ENCODE measurements at regions not wholly inside any gene's neighbourhood (a gene's known extent, or its start where the extent isn't known, plus 50 kb on each side); places are given as distances from the start of the nearest gene placed in this dataset.

GRCh38 chr20:55153001-55153645 is 677.7 kb downstream of the DOK5 start:
- H3K4me2 ChIP-seq (replicated peaks; ENCODE audit: low read depth, low read length, poor library complexity, severe bottlenecking): no peak overlapping the region
- no peaks in the 10 kb centered on the region for H3K4me1 ChIP-seq (ENCODE audit: control insufficient read depth in 2 of 2, insufficient read depth in 2 of 2, low read length in 2 of 2)
- no peak overlapping the region for H3K9ac ChIP-seq (ENCODE audit: low read length)
- H4K20me1 ChIP-seq (ENCODE audit: control insufficient read depth, insufficient read depth, low read length, poor library complexity, severe bottlenecking): no peaks in the 10 kb centered on the region
- no peak overlapping the region for H2AFZ ChIP-seq (ENCODE audit: insufficient read depth, low read depth, low read length, poor library complexity, severe bottlenecking)
- H3K9me3 ChIP-seq (ENCODE audit: control extremely low read depth in 1 of 3, control insufficient read depth in 2 of 3, insufficient read depth in 1 of 3, low read length in 2 of 3): no peaks in the 10 kb centered on the region
- ChIA-PET CTCF (no interaction called here), POLR2A (no interaction called here)
- TF ChIP-seq EZH2 (IDR thresholded peaks at IDR 0.05; ENCODE audit: borderline replicate concordance, insufficient read depth, low read depth, low read length, poor library complexity, severe bottlenecking) (no peak), CTCF (IDR thresholded peaks at IDR 0.05) (no peak)
- H3K4me1 Mint-ChIP-seq: no peaks in the 10 kb centered on the region
- no peak overlapping the region for H3K4me3 ChIP-seq (ENCODE audit: control extremely low read depth in 1 of 5, extremely low read depth in 1 of 5, insufficient read depth in 1 of 5, low read depth in 2 of 5, low read length in 4 of 5)
- 80% methylated on average over 1 of the region's 3 CpGs for WGBS (ENCODE audit: insufficient coverage)
- no peaks in the 10 kb centered on the region for H3K27me3 ChIP-seq (replicated peaks in 1 of 4; ENCODE audit: control extremely low read depth in 1 of 4, control insufficient read depth in 3 of 4, insufficient read depth in 4 of 4, low read length in 3 of 4)
- H3K27ac Mint-ChIP-seq: no peak overlapping the region
- H3K79me2 ChIP-seq (ENCODE audit: control insufficient read depth, insufficient read depth, low read length): no peaks in the 10 kb centered on the region
- DNase-seq (no peak), ATAC-seq (ENCODE audit: low read depth) (no peak)
- H3K9me3 Mint-ChIP-seq (ENCODE audit: insufficient read depth): peaks cover 8% of the 10 kb centered on the region
- H3K36me3 ChIP-seq (replicated peaks in 1 of 2; ENCODE audit: control extremely low read depth in 1 of 2, control insufficient read depth in 1 of 2, extremely low read depth in 1 of 2, insufficient read depth in 2 of 2, low read length in 1 of 2): no peaks in the 10 kb centered on the region
- no peak overlapping the region for H3K4me3 Mint-ChIP-seq
- no peak overlapping the region for H3K27ac ChIP-seq (ENCODE audit: low read length in 2 of 2)
- no peaks in the 10 kb centered on the region for H3K27me3 Mint-ChIP-seq
- intact Hi-C loops (cut with micrococcal nuclease): no loop called here

GRCh38 chr20:55151171-55151570 is 675.8 kb downstream of the DOK5 start:
- ATAC-seq (ENCODE audit: low read depth) (no peak), DNase-seq (no peak)
- 0% methylated on average over 2 of the region's 4 CpGs for WGBS (ENCODE audit: insufficient coverage)
- H4K20me1 ChIP-seq (ENCODE audit: control insufficient read depth, insufficient read depth, low read length, poor library complexity, severe bottlenecking): no peaks in the 10 kb centered on the region
- H3K4me2 ChIP-seq (replicated peaks; ENCODE audit: low read depth, low read length, poor library complexity, severe bottlenecking): no peak overlapping the region
- no peaks in the 10 kb centered on the region for H3K79me2 ChIP-seq (ENCODE audit: control insufficient read depth, insufficient read depth, low read length)
- Mint-ChIP-seq H3K9me3 (ENCODE audit: insufficient read depth) (peaks cover 2% of the 10 kb centered on the region), H3K4me3 (no peak overlapping the region), H3K27ac (no peak overlapping the region), H3K27me3 (no peaks in the 10 kb centered on the region), H3K4me1 (no peaks in the 10 kb centered on the region)
- no peak overlapping the region for H3K4me3 ChIP-seq (ENCODE audit: control extremely low read depth in 1 of 5, extremely low read depth in 1 of 5, insufficient read depth in 1 of 5, low read depth in 2 of 5, low read length in 4 of 5)
- ChIA-PET POLR2A (no interaction called here), CTCF (no interaction called here)
- no peak overlapping the region for H3K27ac ChIP-seq (ENCODE audit: low read length in 2 of 2)
- H2AFZ ChIP-seq (ENCODE audit: insufficient read depth, low read depth, low read length, poor library complexity, severe bottlenecking): no peak overlapping the region
- no peaks in the 10 kb centered on the region for H3K27me3 ChIP-seq (replicated peaks in 1 of 4; ENCODE audit: control extremely low read depth in 1 of 4, control insufficient read depth in 3 of 4, insufficient read depth in 4 of 4, low read length in 3 of 4)
- H3K9ac ChIP-seq (ENCODE audit: low read length): no peak overlapping the region
- TF ChIP-seq EZH2 (IDR thresholded peaks at IDR 0.05; ENCODE audit: borderline replicate concordance, insufficient read depth, low read depth, low read length, poor library complexity, severe bottlenecking) (no peak), CTCF (IDR thresholded peaks at IDR 0.05) (no peak)
- H3K4me1 ChIP-seq (ENCODE audit: control insufficient read depth in 2 of 2, insufficient read depth in 2 of 2, low read length in 2 of 2): no peaks in the 10 kb centered on the region
- no peaks in the 10 kb centered on the region for H3K36me3 ChIP-seq (replicated peaks in 1 of 2; ENCODE audit: control extremely low read depth in 1 of 2, control insufficient read depth in 1 of 2, extremely low read depth in 1 of 2, insufficient read depth in 2 of 2, low read length in 1 of 2)
- intact Hi-C loops (cut with micrococcal nuclease): no loop called here
- H3K9me3 ChIP-seq (ENCODE audit: control extremely low read depth in 1 of 3, control insufficient read depth in 2 of 3, insufficient read depth in 1 of 3, low read length in 2 of 3): peaks cover 0 to 1% (median 0%) of the 10 kb centered on the region in 3 donors
